ENCODE measurements at regions not wholly inside any gene's neighbourhood (a gene's known extent, or its start where the extent isn't known, plus 50 kb on each side); places are given as distances from the start of the nearest gene placed in this dataset.

DNA sequence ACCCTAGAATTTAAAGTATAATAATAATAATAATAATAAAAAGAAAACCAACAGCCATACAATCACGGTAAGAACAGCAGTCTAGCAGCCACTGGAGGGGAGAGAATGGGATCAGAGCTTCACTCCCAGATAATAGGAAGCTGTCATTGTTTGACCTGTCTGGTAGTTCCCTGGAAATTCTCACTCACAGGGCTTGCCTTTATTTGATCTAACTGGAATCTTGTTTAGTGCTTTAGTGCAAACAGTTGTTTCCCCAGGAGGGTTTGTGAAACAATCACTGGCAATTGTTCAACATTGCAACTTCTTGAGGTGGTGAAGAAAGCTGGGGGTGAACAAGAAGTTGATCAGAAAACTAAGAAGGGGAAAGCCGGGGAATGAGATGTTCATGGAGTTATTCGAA lies 68.7 kb upstream of the PTCSC3 start:
- TF ChIP-seq, protein P1, sequence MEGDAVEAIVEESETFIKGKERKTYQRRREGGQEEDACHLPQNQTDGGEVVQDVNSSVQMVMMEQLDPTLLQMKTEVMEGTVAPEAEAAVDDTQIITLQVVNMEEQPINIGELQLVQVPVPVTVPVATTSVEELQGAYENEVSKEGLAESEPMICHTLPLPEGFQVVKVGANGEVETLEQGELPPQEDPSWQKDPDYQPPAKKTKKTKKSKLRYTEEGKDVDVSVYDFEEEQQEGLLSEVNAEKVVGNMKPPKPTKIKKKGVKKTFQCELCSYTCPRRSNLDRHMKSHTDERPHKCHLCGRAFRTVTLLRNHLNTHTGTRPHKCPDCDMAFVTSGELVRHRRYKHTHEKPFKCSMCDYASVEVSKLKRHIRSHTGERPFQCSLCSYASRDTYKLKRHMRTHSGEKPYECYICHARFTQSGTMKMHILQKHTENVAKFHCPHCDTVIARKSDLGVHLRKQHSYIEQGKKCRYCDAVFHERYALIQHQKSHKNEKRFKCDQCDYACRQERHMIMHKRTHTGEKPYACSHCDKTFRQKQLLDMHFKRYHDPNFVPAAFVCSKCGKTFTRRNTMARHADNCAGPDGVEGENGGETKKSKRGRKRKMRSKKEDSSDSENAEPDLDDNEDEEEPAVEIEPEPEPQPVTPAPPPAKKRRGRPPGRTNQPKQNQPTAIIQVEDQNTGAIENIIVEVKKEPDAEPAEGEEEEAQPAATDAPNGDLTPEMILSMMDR (IDR thresholded peaks at IDR 0.05; ENCODE audit: low read depth, low read length): no peak
- no peak overlapping the region for H3K4me3 ChIP-seq (ENCODE audit: low read depth, low read length)

DNA sequence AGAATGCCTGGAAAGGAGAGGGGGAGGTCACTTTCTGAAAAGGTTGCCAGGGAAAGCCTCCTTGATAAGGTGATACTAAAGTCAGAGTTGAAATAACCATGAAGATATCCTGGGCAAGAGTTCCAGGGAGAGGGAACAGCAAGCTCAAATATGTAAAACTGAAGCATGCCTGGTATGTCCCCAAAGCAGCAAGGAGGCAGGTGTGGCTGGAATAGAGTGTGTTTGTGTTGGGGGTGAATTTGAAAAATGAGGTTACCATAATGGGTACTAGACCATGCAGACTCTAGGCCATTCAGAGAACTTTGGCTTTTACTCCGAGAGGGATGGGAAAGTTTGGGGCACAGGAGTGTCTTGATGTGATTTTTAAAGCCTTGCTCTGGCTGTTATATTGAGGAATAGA lies 66.7 kb upstream of the PTCSC3 start:
- TF ChIP-seq, protein P1 (IDR thresholded peaks at IDR 0.05; ENCODE audit: low read depth, low read length): no peak
- no peak overlapping the region for H3K4me3 ChIP-seq (ENCODE audit: low read depth, low read length)

GRCh38 chr14:36241183-36241582 lies 64.7 kb upstream of the PTCSC3 start:
- no peak overlapping the region for H3K4me3 ChIP-seq (ENCODE audit: low read depth, low read length)
- TF ChIP-seq, protein P1 (IDR thresholded peaks at IDR 0.05; ENCODE audit: low read depth, low read length): no peak

- TF ChIP-seq, protein P1 (IDR thresholded peaks at IDR 0.05; ENCODE audit: low read depth, low read length): no peak
- H3K4me3 ChIP-seq (ENCODE audit: low read depth, low read length): peak overlapping the region; percentile 17
Observed at GRCh38 chr14:36238666-36239363, 62.3 kb upstream of the PTCSC3 start.

- TF ChIP-seq, protein P1 (IDR thresholded peaks at IDR 0.05; ENCODE audit: low read depth, low read length): no peak
- no peak overlapping the region for H3K4me3 ChIP-seq (ENCODE audit: low read depth, low read length)
Observed at GRCh38 chr14:36233217-36233616, 56.7 kb upstream of the PTCSC3 start.

GRCh38 chr14:36229262-36229661 lies 52.7 kb upstream of the PTCSC3 start:
- H3K4me3 ChIP-seq (ENCODE audit: low read depth, low read length): no peak overlapping the region
- TF ChIP-seq, protein P1 (IDR thresholded peaks at IDR 0.05; ENCODE audit: low read depth, low read length): no peak

GRCh38 chr14:36227802-36228201 lies 51.3 kb upstream of the PTCSC3 start:
- TF ChIP-seq, protein P1 (IDR thresholded peaks at IDR 0.05; ENCODE audit: low read depth, low read length): no peak
- H3K4me3 ChIP-seq (ENCODE audit: low read depth, low read length): no peak overlapping the region

Data from WI38 (cell line).